Lower leg skin (tissue), 4 donors: ENCODE measurements at regions not wholly inside any gene's neighbourhood (a gene's known extent, or its start where the extent isn't known, plus 50 kb on each side); places are given as distances from the start of the nearest gene placed in this dataset.

ENCODE experiments used
- DNase-seq, 2 donors: peaks; one replicate each; pipeline ENCODE4 v3.0.0-alpha.2; 2019; ENCODE audit warnings: low spot score in 2 of 2
- H3K4me3 ChIP-seq: fragments of 200-600 bp; sonication (generic); 2 replicates; pipeline ENCODE4 v1.5.1; 2017; ENCODE audit warnings: mild to moderate bottlenecking, low read depth; ENCODE audit not compliant: poor library complexity, severe bottlenecking
- POLR2A ChIP-seq, 2 donors: fragments of 450-650 bp; IDR thresholded peaks; one replicate each; pipeline ENCODE4 v1.6.1; 2016 to 2017; ENCODE audit warnings: antibody characterized with exemption in 2 of 2, mild to moderate bottlenecking in 1 of 2, moderate library complexity in 1 of 2
- WGBS, 2 donors: methylation state at CpG; one replicate each; pipeline ENCODE4 v1.1.5; 2018; 5-methylcytosine and 5-hydroxymethylcytosine counted together
- intact Hi-C: fragments of 100-400 bp; cut with DNase I; formaldehyde crosslinking; loops from one replicate; pipeline ENCODE4 v1.15.0; 2023; ENCODE audit warnings: low total_unique reads
- TF ChIP-seq, protein P1 (sequence below), 3 donors: fragments of 450-650 bp; IDR thresholded peaks; one replicate each; pipeline ENCODE4 v1.5.1; 2016; ENCODE audit warnings: antibody characterized with exemption in 3 of 3, mild to moderate bottlenecking in 3 of 3, moderate library complexity in 2 of 3

DNA sequence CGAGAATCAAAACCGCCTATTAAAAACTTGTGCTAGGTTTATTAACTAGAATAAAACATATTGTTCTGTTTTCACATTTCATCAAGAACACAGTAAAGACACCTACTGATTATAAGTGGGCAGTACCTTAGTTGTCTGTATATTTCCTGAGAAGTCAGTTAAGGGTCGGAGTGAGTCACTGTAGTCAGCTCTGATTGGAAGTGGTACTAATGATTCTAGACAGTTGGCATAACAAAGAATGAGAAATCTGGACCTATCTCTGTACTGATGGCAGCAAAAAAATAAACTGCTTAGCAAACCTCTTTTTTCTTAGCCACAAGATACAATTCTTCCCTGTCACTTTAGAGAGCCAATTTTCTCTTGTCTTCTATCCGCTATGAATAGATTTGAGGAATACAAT, 387.3 kb upstream of the ADGRB3 start:
- DNase-seq: no peak

DNA sequence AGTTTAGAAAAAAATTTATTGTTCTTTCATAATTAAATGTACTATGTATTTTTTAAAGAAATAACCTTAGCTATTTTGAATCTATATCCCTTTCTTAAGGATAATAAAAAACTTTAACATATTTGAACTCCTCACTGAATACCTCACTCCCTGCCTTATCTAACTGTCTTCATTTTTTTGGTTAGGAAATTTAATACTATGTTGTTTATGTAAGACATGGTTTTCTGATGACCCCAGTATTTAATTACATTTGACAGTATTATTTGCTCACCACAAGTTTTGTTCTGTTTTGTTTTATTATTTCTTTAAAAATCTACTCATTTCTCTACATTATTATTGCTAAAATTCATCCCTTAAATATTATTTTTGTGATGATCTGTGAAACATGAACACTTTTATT, 394.4 kb upstream of the ADGRB3 start:
- no peak overlapping the region for H3K4me3 ChIP-seq
- DNase-seq: no peak
- TF ChIP-seq, protein P1, sequence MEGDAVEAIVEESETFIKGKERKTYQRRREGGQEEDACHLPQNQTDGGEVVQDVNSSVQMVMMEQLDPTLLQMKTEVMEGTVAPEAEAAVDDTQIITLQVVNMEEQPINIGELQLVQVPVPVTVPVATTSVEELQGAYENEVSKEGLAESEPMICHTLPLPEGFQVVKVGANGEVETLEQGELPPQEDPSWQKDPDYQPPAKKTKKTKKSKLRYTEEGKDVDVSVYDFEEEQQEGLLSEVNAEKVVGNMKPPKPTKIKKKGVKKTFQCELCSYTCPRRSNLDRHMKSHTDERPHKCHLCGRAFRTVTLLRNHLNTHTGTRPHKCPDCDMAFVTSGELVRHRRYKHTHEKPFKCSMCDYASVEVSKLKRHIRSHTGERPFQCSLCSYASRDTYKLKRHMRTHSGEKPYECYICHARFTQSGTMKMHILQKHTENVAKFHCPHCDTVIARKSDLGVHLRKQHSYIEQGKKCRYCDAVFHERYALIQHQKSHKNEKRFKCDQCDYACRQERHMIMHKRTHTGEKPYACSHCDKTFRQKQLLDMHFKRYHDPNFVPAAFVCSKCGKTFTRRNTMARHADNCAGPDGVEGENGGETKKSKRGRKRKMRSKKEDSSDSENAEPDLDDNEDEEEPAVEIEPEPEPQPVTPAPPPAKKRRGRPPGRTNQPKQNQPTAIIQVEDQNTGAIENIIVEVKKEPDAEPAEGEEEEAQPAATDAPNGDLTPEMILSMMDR (IDR thresholded peaks at IDR 0.05): no peak
- TF ChIP-seq POLR2A (IDR thresholded peaks at IDR 0.05): no peak
- intact Hi-C loops: no loop called here

More for the DNA sequence above, 387.3 kb upstream of the ADGRB3 start:
- no peak overlapping the region for H3K4me3 ChIP-seq
- WGBS, 2 donors: 96 to 97% methylated on average over 4 of the region's 4 CpGs
- TF ChIP-seq, protein P1 (IDR thresholded peaks at IDR 0.05): no peak
- TF ChIP-seq POLR2A (IDR thresholded peaks at IDR 0.05): no peak
- intact Hi-C loops: no loop called here

DNA sequence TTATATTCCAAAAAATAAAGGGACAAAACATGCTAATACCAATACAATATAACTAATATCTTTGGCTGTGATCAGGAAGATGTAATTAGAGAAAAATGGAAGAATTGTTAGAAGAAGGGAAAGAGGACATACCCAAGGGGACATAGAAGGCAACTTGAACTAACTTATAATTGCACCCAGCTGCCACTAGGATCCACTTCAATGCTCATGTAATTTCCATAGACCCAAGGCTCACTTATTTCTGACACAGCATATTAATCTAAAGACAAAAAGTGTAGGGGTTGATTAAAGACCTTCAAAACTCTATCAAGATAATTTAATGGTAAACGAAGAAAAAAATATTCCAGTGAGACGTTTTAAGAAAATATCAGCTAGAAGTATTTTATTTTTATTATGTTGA, 396.0 kb upstream of the ADGRB3 start:
- TF ChIP-seq, protein P1 (IDR thresholded peaks at IDR 0.05): no peak
- no peak for TF ChIP-seq POLR2A (IDR thresholded peaks at IDR 0.05)
- no peak overlapping the region for H3K4me3 ChIP-seq
- 76 to 80% methylated on average over 2 of the region's 2 CpGs for WGBS, 2 donors
- intact Hi-C loops: no loop called here
- DNase-seq: no peak

DNA sequence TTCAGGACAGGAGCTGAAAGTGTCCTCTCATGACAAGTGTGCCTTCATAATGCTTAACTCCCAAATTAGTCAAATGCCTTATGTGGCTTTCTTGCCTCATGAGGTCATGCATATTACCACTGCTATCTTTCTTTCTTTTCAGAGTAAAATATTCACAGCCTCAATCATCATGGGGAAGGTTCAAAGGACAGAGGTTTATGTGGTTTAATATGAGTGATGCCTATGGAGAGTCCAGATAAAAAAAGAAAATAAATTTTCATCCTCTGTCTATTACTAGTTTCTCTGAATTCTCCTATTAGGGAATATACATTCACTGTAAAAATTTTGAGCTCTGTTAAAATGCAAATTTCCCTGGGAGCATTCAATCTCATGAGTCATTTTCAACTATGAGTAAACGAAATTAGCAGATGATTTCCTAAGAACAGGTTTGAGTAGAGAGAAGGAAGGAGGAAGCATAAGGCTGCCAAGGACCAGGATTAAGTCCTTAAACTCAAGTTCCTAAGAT, 396.9 kb upstream of the ADGRB3 start:
- no peak overlapping the region for H3K4me3 ChIP-seq
- WGBS, 2 donors: 27 to 33% methylated on average over 1 of the region's 1 CpG
- no peak for DNase-seq
- intact Hi-C loops: no loop called here
- no peak for TF ChIP-seq POLR2A (IDR thresholded peaks at IDR 0.05)

DNA sequence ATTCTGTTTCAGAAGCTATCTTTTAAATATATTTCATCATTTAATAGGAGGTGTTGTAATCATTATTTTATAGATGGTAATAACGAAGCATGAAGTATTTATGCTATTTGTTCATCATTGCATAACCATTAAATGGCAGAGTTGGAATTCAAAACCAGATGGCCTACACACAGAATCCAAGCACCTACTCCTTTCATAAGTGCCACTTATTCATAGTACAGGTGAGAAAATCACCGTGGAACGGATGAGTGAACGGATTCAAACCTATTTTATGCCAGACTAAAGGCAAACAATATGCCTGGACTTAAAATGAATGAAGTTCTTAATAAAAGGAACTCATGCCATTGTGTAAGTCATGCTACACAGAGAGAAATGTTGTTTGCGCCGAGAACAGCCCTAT, 397.9 kb upstream of the ADGRB3 start:
- DNase-seq: no peak
- TF ChIP-seq, protein P1 (IDR thresholded peaks at IDR 0.05): no peak
- TF ChIP-seq POLR2A (IDR thresholded peaks at IDR 0.05): no peak
- no peak overlapping the region for H3K4me3 ChIP-seq
- WGBS, 2 donors: 74 to 82% methylated on average over 6 of the region's 6 CpGs
- intact Hi-C loops: no loop called here

DNA sequence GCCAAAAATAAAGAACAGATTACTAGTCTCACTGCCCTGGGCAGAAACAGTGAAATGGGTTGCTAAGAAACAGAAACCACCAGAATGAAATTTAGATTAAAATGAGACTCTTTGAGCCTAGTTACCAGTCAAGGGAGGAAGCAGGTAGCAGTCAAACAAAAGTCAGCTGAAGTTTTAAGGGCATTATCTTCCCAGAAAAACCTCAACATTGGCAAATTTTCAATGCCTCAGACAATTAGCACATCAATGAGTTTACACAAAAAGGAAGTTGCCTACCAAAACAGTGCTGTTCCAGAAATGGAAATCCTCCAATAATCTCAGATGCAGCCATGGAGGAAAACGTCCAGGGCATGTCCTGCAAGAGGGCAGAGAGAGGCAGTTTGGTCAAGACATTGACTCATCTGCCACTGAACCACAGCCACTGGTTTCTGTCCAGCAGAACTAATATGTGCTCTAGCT, 399.7 kb upstream of the ADGRB3 start:
- DNase-seq: no peak
- intact Hi-C loops: no loop called here
- no peak overlapping the region for H3K4me3 ChIP-seq
- 11 to 19% methylated on average over 1 of the region's 1 CpG for WGBS, 2 donors
- no peak for TF ChIP-seq POLR2A (IDR thresholded peaks at IDR 0.05)
- TF ChIP-seq, protein P1 (IDR thresholded peaks at IDR 0.05): no peak
